ENCODE measurements at regions not wholly inside any gene's neighbourhood (a gene's known extent, or its start where the extent isn't known, plus 50 kb on each side); places are given as distances from the start of the nearest gene placed in this dataset.

GRCh38 chr5:152188251-152188650 is 216.8 kb downstream of the NMUR2 start:
- POLR2A ChIA-PET: no interaction called here
- CTCF ChIA-PET: no interaction called here
- TF ChIP-seq LEF1 (IDR thresholded peaks at IDR 0.05; ENCODE audit: borderline replicate concordance) (no peak), CTBP1 (IDR thresholded peaks at IDR 0.05; ENCODE audit: borderline replicate concordance) (no peak), FOXK2 (IDR thresholded peaks at IDR 0.05) (no peak), HDGF (IDR thresholded peaks at IDR 0.05; ENCODE audit: borderline replicate concordance) (no peak)
- DNase-seq (ENCODE audit: extremely low spot score): no peak

GRCh38 chr5:152187668-152188067 is 217.4 kb downstream of the NMUR2 start:
- TF ChIP-seq ELF4 (IDR thresholded peaks at IDR 0.05): no peak
- TF ChIP-seq LEF1 (IDR thresholded peaks at IDR 0.05; ENCODE audit: borderline replicate concordance): no peak
- TF ChIP-seq SUZ12 (IDR thresholded peaks at IDR 0.05): no peak
- TF ChIP-seq L3MBTL2 (conservative IDR thresholded peaks at IDR 0.05): no peak
- no peak for TF ChIP-seq ARNT (IDR thresholded peaks at IDR 0.05)
- no peak for TF ChIP-seq SP1 (IDR thresholded peaks at IDR 0.05)
- no peak for TF ChIP-seq ZNF384 (IDR thresholded peaks at IDR 0.05)
- no peak for TF ChIP-seq PKNOX1 (IDR thresholded peaks at IDR 0.05)
- no peak for TF ChIP-seq HDGF (IDR thresholded peaks at IDR 0.05; ENCODE audit: borderline replicate concordance)
- TF ChIP-seq CTBP1 (IDR thresholded peaks at IDR 0.05; ENCODE audit: borderline replicate concordance): no peak
- DNase-seq (ENCODE audit: extremely low spot score): no peak
- CTCF ChIA-PET: no interaction called here
- POLR2A ChIA-PET: no interaction called here

GRCh38 chr5:152185547-152186245 is 219.4 kb downstream of the NMUR2 start:
- no peak for DNase-seq (ENCODE audit: extremely low spot score)
- ChIA-PET CTCF (interaction anchor here (0.8 kb wide), 1 partner anchor 42 kb away, joined by 3 read pairs; no protein-coding TSS in a partner anchor), POLR2A (no interaction called here)
- TF ChIP-seq FOXA1 (IDR thresholded peaks at IDR 0.05) (no peak), PKNOX1 (IDR thresholded peaks at IDR 0.05) (no peak), L3MBTL2 (conservative IDR thresholded peaks at IDR 0.05) (no peak), FOXM1 (IDR thresholded peaks at IDR 0.05; ENCODE audit: borderline replicate concordance) (no peak), ZNF384 (IDR thresholded peaks at IDR 0.05) (no peak), BHLHE40 (IDR thresholded peaks at IDR 0.05; ENCODE audit: borderline replicate concordance) (no peak), HDGF (IDR thresholded peaks at IDR 0.05; ENCODE audit: borderline replicate concordance) (no peak), SUZ12 (IDR thresholded peaks at IDR 0.05) (no peak), CTBP1 (IDR thresholded peaks at IDR 0.05; ENCODE audit: borderline replicate concordance) (no peak), NFRKB (IDR thresholded peaks at IDR 0.05) (no peak), TARDBP (IDR thresholded peaks at IDR 0.05) (no peak), SP1 (IDR thresholded peaks at IDR 0.05) (no peak), ARNT (IDR thresholded peaks at IDR 0.05) (no peak), LEF1 (IDR thresholded peaks at IDR 0.05; ENCODE audit: borderline replicate concordance) (no peak), FOXK2 (IDR thresholded peaks at IDR 0.05) (no peak), ELF4 (IDR thresholded peaks at IDR 0.05) (no peak)

GRCh38 chr5:152184266-152184665 is 220.8 kb downstream of the NMUR2 start:
- CTCF ChIA-PET: no interaction called here
- POLR2A ChIA-PET: no interaction called here
- no peak for TF ChIP-seq BHLHE40 (IDR thresholded peaks at IDR 0.05; ENCODE audit: borderline replicate concordance)
- TF ChIP-seq ARNT (IDR thresholded peaks at IDR 0.05): no peak
- no peak for TF ChIP-seq ELF4 (IDR thresholded peaks at IDR 0.05)
- TF ChIP-seq FOXM1 (IDR thresholded peaks at IDR 0.05; ENCODE audit: borderline replicate concordance): no peak
- no peak for TF ChIP-seq NFRKB (IDR thresholded peaks at IDR 0.05)
- TF ChIP-seq TARDBP (IDR thresholded peaks at IDR 0.05): no peak
- no peak for TF ChIP-seq PKNOX1 (IDR thresholded peaks at IDR 0.05)
- no peak for TF ChIP-seq ZNF384 (IDR thresholded peaks at IDR 0.05)
- no peak for TF ChIP-seq SUZ12 (IDR thresholded peaks at IDR 0.05)
- no peak for TF ChIP-seq L3MBTL2 (conservative IDR thresholded peaks at IDR 0.05)
- TF ChIP-seq FOXA1 (IDR thresholded peaks at IDR 0.05): no peak
- TF ChIP-seq LEF1 (IDR thresholded peaks at IDR 0.05; ENCODE audit: borderline replicate concordance): no peak
- TF ChIP-seq FOXK2 (IDR thresholded peaks at IDR 0.05): no peak
- no peak for TF ChIP-seq SP1 (IDR thresholded peaks at IDR 0.05)
- TF ChIP-seq CTBP1 (IDR thresholded peaks at IDR 0.05; ENCODE audit: borderline replicate concordance): no peak
- TF ChIP-seq HDGF (IDR thresholded peaks at IDR 0.05; ENCODE audit: borderline replicate concordance): no peak
- DNase-seq (ENCODE audit: extremely low spot score): no peak

GRCh38 chr5:152181461-152181860 is 223.6 kb downstream of the NMUR2 start:
- ChIA-PET CTCF (no interaction called here), POLR2A (no interaction called here)
- no peak for DNase-seq (ENCODE audit: extremely low spot score)
- no peak for TF ChIP-seq NFRKB (IDR thresholded peaks at IDR 0.05)
- TF ChIP-seq ZNF384 (IDR thresholded peaks at IDR 0.05): no peak
- no peak for TF ChIP-seq SP1 (IDR thresholded peaks at IDR 0.05)
- TF ChIP-seq FOXA1 (IDR thresholded peaks at IDR 0.05): no peak
- TF ChIP-seq FOXM1 (IDR thresholded peaks at IDR 0.05; ENCODE audit: borderline replicate concordance): no peak
- no peak for TF ChIP-seq SUZ12 (IDR thresholded peaks at IDR 0.05)
- no peak for TF ChIP-seq BHLHE40 (IDR thresholded peaks at IDR 0.05; ENCODE audit: borderline replicate concordance)

GRCh38 chr5:152178350-152178699 is 226.8 kb downstream of the NMUR2 start:
- no peak for DNase-seq (ENCODE audit: extremely low spot score)
- no peak for TF ChIP-seq FOXK2 (IDR thresholded peaks at IDR 0.05)
- no peak for TF ChIP-seq HDGF (IDR thresholded peaks at IDR 0.05; ENCODE audit: borderline replicate concordance)
- no peak for TF ChIP-seq FOXA1 (IDR thresholded peaks at IDR 0.05)
- no peak for TF ChIP-seq TARDBP (IDR thresholded peaks at IDR 0.05)
- no peak for TF ChIP-seq CTBP1 (IDR thresholded peaks at IDR 0.05; ENCODE audit: borderline replicate concordance)
- no peak for TF ChIP-seq SP1 (IDR thresholded peaks at IDR 0.05)
- no peak for TF ChIP-seq SUZ12 (IDR thresholded peaks at IDR 0.05)
- no peak for TF ChIP-seq NFRKB (IDR thresholded peaks at IDR 0.05)
- no peak for TF ChIP-seq LEF1 (IDR thresholded peaks at IDR 0.05; ENCODE audit: borderline replicate concordance)
- TF ChIP-seq L3MBTL2 (conservative IDR thresholded peaks at IDR 0.05): no peak
- TF ChIP-seq ARNT (IDR thresholded peaks at IDR 0.05): no peak
- CTCF ChIA-PET: no interaction called here
- POLR2A ChIA-PET: no interaction called here
